HG03521 (cell line): ENCODE measurements at regions not wholly inside any gene's neighbourhood (a gene's known extent, or its start where the extent isn't known, plus 50 kb on each side); places are given as distances from the start of the nearest gene placed in this dataset.

Source experiments
- ATAC-seq: cut with Tn5 transposase; IDR thresholded peaks from one replicate; pipeline ENCODE4 v1.9.1; 2021; ENCODE audit warnings: mild to moderate bottlenecking, moderate library complexity; ENCODE audit not compliant: unreplicated experiment

GRCh38 chr12:11946161-11946560 lies 124.6 kb upstream of the BCL2L14 start:
- ATAC-seq: no peak

DNA sequence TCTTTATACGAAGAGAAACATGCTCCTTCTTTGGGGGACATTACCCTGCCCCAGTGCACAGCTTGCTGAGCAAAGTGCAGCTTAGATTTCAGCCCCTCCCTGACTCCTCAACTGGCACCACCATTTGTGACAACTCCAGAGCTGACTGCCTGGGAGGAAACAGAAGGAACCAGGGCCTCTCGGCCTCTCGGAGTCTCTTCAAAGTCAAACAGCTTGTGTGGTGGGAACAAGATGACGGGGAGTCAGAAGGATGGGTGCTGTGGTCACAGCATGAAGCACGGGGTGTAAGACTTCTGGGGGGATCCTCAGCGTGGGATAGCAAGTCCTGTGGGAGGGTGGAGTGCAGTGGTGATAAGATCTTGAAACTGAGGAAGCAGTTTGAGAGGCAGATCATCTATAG lies 123.5 kb upstream of the BCL2L14 start:
- ATAC-seq: no peak

GRCh38 chr12:11949738-11950411 lies 120.9 kb upstream of the BCL2L14 start:
- ATAC-seq: no peak

DNA sequence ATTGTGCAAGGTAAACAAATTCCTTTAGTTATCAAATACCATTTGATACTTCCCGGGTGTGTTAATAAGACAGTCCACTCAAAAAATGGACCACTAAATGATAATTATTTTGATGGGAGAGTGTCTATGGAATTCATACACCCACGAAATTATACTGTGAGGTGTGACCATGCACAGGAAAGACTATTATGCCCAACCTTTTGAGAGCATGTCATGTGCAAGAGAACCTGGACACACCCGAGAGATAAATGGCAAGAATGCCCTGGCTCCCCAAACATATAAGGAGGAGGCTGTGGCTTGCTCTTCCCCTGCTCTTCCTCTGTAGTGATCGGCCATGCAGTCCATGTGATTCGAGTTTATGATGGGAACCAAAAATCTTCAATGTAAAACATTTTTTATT lies 119.5 kb upstream of the BCL2L14 start:
- ATAC-seq: no peak

DNA sequence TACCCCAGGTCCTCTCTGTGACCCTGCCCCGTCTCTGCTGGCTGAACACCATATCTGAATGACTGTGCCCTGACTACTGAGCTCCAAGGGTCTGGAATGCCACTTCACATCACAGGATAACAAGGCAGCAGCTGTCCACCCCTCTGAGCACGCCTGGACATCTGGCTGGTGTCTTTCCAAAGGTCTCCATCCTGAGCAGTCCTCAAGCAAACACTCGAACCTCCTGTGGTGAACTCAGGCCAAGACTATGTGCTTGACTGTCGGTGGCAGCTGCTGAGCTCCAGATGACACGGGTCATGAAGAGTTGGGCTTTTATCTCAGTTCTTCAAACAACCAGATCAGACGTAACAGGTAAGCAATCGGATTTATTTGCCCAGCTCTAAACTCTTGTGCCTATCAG lies 117.2 kb upstream of the BCL2L14 start:
- no peak for ATAC-seq

DNA sequence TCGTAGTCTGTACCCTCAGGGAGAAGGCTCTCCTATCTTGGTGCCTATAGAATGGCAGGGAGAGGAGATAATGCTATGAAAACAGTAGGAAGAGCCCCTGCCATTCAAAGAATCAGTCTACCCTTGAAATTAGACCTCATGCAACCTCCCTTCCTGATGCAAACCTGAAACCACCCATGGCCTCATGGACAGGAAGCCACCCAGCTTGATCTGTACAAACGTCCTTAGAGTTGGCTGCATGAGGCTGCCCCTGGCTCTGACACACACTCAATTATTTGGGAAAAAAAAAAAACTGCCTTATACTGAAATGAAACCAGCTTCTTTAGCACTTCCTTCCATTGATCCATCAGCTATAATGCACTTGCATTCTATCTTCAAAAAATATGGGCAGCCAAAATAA lies 116.6 kb upstream of the BCL2L14 start:
- ATAC-seq: no peak

- ATAC-seq: no peak
These were observed 112.3 kb upstream of the BCL2L14 start for GRCh38 chr12:11958221-11959091.

DNA sequence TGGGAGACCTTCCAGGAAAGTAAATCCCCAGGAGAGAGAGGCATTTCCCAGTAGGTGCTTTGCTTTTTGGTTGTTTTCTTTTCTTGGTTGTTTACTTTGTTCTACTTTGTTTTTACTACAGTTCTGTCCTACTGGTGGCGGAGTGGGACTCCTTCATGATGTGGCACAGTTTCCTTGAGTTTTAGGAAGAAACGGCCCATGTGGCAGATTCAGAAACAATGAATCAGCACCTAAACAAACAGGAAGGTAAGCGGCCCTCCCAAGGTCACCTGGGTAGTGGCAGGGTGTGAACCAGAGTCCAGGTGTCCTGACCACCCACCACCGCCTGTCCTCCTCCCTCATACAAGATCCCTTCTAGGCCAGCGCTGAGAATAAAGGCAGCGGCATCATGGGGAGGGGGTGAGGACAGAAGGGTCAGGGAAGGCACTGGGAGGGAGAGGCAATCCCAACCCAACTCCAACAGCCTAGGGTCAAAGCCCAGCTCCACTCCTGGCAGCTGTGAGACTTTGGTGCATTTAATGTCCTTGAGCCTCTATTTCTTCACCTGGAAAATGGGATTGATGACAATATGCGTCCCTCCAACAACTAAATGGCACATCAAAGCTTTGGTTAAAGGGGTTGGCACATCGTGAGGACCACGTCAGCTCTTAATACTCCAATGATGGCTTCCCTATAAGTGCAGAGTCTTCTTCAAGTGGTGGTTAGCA lies 111.5 kb upstream of the BCL2L14 start:
- no peak for ATAC-seq

- ATAC-seq: no peak
These were observed 110.1 kb upstream of the BCL2L14 start for GRCh38 chr12:11960646-11961045.

- ATAC-seq: no peak
These were observed 109.1 kb upstream of the BCL2L14 start for GRCh38 chr12:11961686-11962085.

DNA sequence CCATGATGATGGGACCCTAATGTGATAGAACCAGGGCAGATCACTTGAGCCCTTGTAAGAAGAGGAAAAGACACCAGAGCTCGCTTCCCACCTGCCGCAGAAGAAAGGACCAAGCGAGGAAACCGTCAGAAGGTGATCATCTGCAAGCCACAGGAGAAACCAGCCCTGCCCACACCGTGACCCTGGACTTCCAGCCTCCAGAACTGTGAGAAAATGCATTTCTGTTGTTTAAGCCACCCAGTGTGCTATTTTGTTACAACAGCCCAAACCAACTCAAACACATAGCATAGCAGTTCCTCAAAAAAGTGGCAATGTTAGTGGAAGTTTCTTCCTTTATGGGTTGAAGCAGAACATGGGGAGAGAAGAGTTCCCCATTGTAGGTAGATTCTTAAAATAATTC lies 107.9 kb upstream of the BCL2L14 start:
- ATAC-seq: no peak

GRCh38 chr12:11963841-11964471 lies 106.8 kb upstream of the BCL2L14 start:
- no peak for ATAC-seq

- ATAC-seq: no peak
These were observed 105.4 kb upstream of the BCL2L14 start for GRCh38 chr12:11965258-11965910.

DNA sequence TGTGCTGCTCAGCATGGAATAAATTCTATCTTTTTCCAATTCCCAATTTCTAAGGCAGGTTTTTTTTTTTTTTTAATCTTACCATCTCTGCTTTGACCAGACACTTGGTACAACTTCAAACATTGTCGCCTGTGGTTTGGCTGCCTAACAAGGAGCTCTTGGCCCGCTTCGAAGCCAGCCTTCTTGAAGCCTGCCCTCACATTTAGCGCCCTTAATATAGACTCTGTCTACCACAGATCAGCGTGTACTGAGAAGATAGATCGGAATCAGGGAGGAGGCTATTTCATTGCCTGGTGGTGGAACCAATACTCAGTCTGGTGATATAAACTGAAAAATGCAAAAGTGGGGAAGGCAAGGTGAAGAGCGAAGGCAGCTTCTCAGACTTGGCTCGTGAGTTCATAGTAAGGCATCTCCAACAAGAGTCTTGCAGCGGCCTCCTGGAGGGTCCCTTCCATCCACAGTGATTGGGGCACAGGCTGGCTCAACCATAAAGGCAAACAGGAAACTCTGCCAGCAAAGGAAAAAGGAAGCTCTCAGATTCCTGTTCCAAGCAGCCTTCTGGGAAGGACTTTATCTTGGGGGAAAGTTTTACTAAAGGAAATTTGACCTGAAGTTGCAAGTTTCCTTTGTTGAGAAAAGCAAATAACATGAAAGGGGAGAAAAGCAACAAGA lies 103.2 kb upstream of the BCL2L14 start:
- ATAC-seq: no peak

DNA sequence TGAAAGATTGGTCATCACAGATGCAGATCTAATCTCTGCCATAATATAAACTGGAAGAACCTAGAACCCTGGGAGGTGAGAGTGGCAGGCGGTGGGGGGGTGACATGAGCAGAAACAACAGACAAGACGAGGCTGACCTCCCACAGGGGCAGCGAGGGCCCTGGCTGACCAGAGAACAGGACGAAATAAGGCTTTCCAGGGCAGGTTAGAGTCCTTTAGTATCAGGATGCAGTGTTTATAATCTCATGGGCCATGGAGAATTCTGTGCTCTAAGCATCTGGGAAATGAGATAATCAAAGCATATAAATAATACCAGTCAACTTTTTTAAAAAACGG lies 102.7 kb upstream of the BCL2L14 start:
- ATAC-seq: no peak

- no peak for ATAC-seq
These were observed 102.2 kb upstream of the BCL2L14 start for GRCh38 chr12:11968516-11968915.

GRCh38 chr12:11969437-11970154 lies 101.1 kb upstream of the BCL2L14 start:
- no peak for ATAC-seq

- no peak for ATAC-seq
These were observed 100.6 kb upstream of the BCL2L14 start for GRCh38 chr12:11970155-11970520.

GRCh38 chr12:11973396-11973795 lies 97.3 kb upstream of the BCL2L14 start:
- no peak for ATAC-seq

- no peak for ATAC-seq
These were observed 94.7 kb upstream of the BCL2L14 start for GRCh38 chr12:11976005-11976404.
